ENCODE measurements at regions not wholly inside any gene's neighbourhood (a gene's known extent, or its start where the extent isn't known, plus 50 kb on each side); places are given as distances from the start of the nearest gene placed in this dataset.
A peak's percentile ranks its signal among the peaks of the same experiment; 100 is the strongest.

DNA sequence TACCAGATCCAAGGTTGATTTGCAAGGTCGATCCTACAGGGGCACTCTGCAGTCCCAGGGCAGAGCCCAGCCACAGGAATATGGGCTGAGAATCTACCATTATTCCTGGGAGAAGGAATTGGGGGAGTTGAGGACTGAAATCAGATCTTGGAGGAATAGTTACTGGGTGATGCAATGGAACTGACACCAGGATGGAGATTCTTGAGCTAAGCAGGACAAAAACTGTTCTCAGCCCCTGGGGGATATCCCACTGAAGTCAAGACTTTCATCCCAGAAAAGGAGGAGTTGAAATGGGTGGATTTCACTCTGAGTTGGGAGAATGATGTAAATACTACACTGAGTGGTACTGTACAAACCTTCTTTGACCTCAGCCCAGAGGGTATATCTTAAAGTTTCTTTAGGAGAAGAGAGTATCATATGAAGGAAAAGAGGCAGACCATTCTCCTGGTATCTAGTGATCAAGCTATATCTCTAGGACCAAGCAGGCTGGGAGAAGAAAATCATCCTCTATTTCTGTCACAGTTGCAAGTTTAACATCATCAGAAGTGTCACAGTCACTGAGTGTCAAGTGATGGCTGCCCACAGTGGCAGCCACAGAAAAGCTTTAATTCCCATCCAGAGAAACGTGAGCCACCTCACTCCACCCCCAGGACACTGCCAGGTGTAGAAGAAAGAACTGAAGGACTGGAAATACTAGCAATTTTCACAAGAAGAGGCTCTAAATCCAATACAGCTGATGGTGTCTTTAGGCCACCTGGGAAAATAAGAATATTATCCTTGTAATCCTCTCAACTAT lies 181.9 kb downstream of the NUAK1 start:
- no peak for DNase-seq (ENCODE audit: low read depth)
- TF ChIP-seq, protein P1, sequence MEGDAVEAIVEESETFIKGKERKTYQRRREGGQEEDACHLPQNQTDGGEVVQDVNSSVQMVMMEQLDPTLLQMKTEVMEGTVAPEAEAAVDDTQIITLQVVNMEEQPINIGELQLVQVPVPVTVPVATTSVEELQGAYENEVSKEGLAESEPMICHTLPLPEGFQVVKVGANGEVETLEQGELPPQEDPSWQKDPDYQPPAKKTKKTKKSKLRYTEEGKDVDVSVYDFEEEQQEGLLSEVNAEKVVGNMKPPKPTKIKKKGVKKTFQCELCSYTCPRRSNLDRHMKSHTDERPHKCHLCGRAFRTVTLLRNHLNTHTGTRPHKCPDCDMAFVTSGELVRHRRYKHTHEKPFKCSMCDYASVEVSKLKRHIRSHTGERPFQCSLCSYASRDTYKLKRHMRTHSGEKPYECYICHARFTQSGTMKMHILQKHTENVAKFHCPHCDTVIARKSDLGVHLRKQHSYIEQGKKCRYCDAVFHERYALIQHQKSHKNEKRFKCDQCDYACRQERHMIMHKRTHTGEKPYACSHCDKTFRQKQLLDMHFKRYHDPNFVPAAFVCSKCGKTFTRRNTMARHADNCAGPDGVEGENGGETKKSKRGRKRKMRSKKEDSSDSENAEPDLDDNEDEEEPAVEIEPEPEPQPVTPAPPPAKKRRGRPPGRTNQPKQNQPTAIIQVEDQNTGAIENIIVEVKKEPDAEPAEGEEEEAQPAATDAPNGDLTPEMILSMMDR (conservative IDR thresholded peaks at IDR 0.05; ENCODE audit: low read length), result no peak

DNA sequence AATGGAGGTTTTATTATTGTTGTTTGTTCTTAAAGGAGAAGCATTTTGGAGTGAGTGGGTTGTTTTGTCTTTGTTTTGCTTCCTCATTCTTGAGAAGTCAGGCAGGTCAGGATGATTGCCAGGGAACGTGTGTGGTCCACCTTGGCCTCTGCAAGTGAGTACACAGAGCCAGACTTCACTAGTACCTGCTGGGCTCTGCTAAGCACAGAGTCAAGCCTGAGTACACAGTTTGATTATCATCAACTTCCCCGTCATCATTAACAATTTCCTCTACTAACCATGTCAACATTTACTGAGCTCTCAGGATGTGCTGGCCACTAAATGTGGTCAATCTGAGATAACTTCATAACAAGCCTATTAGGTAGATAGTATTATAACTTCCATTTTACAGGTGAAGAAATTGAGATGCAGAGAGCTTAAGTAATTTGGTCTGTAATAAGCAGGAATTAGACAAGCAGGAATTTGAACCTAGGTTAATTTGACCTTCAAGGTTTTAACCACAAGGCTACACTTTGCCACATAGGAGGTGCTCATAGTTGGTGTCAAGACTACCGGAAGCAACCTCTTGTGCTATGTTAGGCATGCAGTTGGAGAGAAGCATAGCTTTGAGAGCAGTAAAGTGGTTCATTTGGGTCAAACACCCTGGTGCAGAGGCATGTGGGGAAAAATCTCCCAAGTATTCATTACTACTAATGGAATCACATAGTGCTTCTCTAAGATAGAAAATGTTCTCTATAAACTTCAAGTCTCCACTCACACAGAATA lies 178.3 kb downstream of the NUAK1 start:
- H3K4me3 ChIP-seq (ENCODE audit: low read length), result no peak overlapping the region
- TF ChIP-seq, protein P1 (conservative IDR thresholded peaks at IDR 0.05; ENCODE audit: low read length), result no peak
- DNase-seq (ENCODE audit: low read depth), result peak; percentile 73

More for the DNA sequence above, 181.9 kb downstream of the NUAK1 start:
- H3K4me3 ChIP-seq (ENCODE audit: low read length), result no peak overlapping the region

DNA sequence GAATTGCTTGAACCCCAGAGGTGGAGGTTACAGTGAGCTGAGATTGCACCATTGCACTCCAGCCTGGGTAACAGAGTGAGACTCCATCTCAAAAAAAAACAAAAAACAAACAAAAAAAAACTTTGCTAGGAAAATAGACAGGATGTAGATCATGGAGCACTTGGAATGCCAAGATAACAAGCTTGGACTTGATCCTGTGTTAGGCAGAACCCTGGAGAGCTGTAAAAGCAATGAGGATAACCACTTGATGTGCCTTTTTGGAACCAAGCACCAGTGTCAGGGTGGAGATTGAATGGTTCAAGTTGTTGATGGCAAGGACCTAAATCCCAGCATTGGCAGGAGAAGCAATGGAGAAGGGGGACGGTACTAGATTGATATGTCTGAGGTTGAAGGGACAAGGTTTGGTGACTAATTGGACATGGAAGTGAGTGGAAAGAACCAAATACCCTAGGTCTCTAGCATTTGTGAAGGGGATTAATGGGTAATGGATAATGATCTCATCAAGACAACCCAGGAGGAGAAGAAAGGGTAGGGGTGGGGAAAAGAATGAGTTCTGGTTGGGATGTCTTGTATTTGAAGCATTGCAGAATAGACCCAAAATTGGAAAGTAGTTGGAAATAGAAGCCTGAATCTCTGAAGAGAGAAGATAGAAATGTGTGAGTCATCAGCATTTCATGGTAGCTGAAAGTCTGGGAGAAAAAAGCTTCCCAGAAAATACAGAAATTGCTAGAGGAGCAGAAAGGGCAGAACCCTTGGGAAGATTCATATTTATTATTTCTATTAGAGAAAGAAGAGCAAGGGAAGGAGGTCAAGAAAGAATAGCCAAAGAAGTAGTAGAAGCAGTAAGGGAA lies 176.7 kb downstream of the NUAK1 start:
- TF ChIP-seq, protein P1 (conservative IDR thresholded peaks at IDR 0.05; ENCODE audit: low read length), result no peak
- H3K4me3 ChIP-seq (ENCODE audit: low read length), result no peak overlapping the region
- no peak for DNase-seq (ENCODE audit: low read depth)

DNA sequence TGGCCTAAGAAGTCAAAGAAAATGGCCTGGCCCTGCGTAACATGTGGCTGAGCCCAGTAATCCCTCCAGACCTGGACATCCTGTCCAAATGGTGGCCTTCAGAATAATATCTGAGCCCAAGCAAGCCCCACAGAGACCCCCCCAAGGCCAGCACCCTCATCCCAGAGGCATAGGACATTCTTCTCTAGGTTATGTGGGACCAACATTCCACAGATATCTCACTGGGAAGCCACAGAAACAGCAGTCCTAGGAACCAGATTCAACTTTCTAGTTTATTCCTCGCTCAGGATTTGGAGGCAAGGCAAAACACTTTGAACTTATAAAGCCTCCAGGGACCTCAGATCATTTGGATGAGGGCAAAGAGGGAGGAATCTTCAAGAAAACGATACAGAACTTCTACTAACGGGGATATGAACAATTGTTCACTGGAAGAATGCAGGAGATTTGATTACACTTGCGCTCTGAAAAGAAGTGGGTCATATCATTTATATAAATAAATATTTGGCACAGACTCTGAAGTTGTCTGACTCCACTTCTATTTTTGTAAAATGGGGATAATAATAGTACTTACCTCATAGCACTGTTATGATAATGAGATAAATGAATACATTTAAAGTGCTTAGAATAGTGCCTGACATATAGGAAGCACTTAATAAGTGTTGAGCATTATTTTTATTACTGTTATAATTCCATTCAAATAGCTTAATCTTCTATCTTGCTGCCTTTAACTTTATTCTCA lies 171.5 kb downstream of the NUAK1 start:
- H3K4me3 ChIP-seq (ENCODE audit: low read length), result no peak overlapping the region
- DNase-seq (ENCODE audit: low read depth), result no peak
- TF ChIP-seq, protein P1 (conservative IDR thresholded peaks at IDR 0.05; ENCODE audit: low read length), result no peak

DNA sequence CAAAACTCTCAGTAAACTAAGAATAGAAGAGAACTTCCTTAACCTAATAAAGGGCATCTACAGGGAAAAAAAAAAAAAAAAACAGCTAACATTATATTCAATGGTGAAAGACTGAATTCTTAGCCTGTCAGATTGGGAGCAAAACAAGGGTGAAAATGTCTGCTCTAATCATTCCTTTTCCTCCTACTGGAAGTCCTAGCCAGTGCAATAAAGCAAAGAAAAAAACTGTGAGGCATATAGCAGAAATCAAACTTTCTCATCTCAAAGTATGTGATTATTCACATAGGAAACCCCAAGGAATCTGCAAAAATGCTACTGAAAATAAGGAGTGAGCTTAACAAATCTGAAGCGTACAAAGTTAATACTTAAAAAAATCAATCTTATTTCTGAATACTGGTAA lies 170.7 kb downstream of the NUAK1 start:
- DNase-seq (ENCODE audit: low read depth), result no peak
- TF ChIP-seq, protein P1 (conservative IDR thresholded peaks at IDR 0.05; ENCODE audit: low read length), result peak; percentile 26; the same call in 1 of the 2 replicates
- no peak overlapping the region for H3K4me3 ChIP-seq (ENCODE audit: low read length)

DNA sequence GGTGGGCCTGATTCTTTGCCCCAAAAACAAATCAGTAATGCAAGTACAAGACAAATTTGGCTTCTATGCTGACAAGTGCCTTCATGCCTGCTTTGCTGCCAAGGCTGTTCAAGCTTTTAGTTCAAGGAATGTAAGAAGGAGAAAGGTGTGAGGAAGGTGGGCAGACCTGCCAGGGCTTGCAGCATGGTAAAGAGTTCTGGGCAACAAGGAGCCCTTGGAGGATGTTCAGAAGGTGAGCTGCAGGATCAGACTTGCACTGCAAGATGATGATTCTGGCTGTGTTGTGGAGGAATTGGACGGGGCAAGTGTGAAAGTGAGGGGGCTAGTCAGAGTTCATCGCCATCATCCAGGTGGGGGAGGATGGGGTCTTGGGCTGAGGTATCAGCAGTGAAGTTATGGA lies 167.9 kb downstream of the NUAK1 start:
- no peak overlapping the region for H3K4me3 ChIP-seq (ENCODE audit: low read length)
- DNase-seq (ENCODE audit: low read depth), result no peak
- TF ChIP-seq, protein P1 (conservative IDR thresholded peaks at IDR 0.05; ENCODE audit: low read length), result no peak

Data from AG10803 (cell line).